Smooth muscle cell (in vitro differentiated cells): ENCODE measurements at regions not wholly inside any gene's neighbourhood (a gene's known extent, or its start where the extent isn't known, plus 50 kb on each side); places are given as distances from the start of the nearest gene placed in this dataset.

Source experiments
- DNase-seq: peaks from one replicate; lab custom pipeline; 2025; ENCODE audit not compliant: unreplicated experiment; lab: John Stamatoyannopoulos, UW
- H2AFZ ChIP-seq: fragments of 200-600 bp; sonication (generic); 2 replicates; pipeline ENCODE4 v1.6.0; 2016; ENCODE audit warnings: antibody characterized with exemption, low read depth, mild to moderate bottlenecking
- H3F3A ChIP-seq: fragments of 200-600 bp; sonication (generic); 2 replicates; pipeline ENCODE4 v1.6.0; 2017; ENCODE audit warnings: antibody characterized with exemption, low read depth
- H3K27ac ChIP-seq: fragments of 200-600 bp; sonication (generic); 2 replicates; pipeline ENCODE4 v1.5.1; 2016; ENCODE audit warnings: low read depth, mild to moderate bottlenecking
- H3K27me3 ChIP-seq: fragments of 200-600 bp; sonication (generic); 2 replicates; pipeline ENCODE4 v1.6.1; 2016; ENCODE audit warnings: low read depth, mild to moderate bottlenecking
- H3K36me3 ChIP-seq: fragments of 200-600 bp; sonication (generic); 2 replicates; pipeline ENCODE4 v1.5.1; 2016; ENCODE audit warnings: low read depth
- H3K4me1 ChIP-seq: fragments of 200-600 bp; sonication (generic); 2 replicates; pipeline ENCODE4 v1.5.1; 2016; ENCODE audit warnings: low read depth
- H3K4me2 ChIP-seq: fragments of 200-600 bp; sonication (generic); 2 replicates; pipeline ENCODE4 v1.6.0; 2016; ENCODE audit warnings: mild to moderate bottlenecking
- H3K4me3 ChIP-seq: fragments of 200-600 bp; sonication (generic); 2 replicates; pipeline ENCODE4 v1.5.1; 2016; ENCODE audit warnings: mild to moderate bottlenecking
- H3K79me2 ChIP-seq: fragments of 200-600 bp; sonication (generic); 2 replicates; pipeline ENCODE4 v1.6.0; 2016; ENCODE audit warnings: low read depth, mild to moderate bottlenecking
- H3K9ac ChIP-seq: fragments of 200-600 bp; sonication (generic); 2 replicates; pipeline ENCODE4 v1.6.0; 2016; ENCODE audit warnings: low read depth
- H3K9me3 ChIP-seq: fragments of 200-600 bp; sonication (generic); replicated peaks from 2 replicates; pipeline ENCODE4 v1.5.1; 2016; ENCODE audit warnings: low read depth
- H4K20me1 ChIP-seq: fragments of 200-600 bp; sonication (generic); 2 replicates; pipeline ENCODE4 v1.6.0; 2016; ENCODE audit warnings: low read depth
- CTCF ChIP-seq: fragments of 200-600 bp; sonication (generic); IDR thresholded peaks from 2 replicates; pipeline ENCODE4 v1.5.1; 2017; ENCODE audit warnings: borderline replicate concordance, mild to moderate bottlenecking, antibody characterized with exemption; ENCODE audit not compliant: insufficient read depth, poor library complexity, severe bottlenecking
- WGBS: methylation state at CpG from one replicate; pipeline ENCODE4 v1.1.7; 2016; ENCODE audit warnings: low lambda C conversion rate; 5-methylcytosine and 5-hydroxymethylcytosine counted together

- Histone ChIP-seq H3K27me3 (no peaks in the 10 kb centered on the region), H3K4me3 (no peak overlapping the region), H3K9ac (no peak overlapping the region), H3K27ac (no peak overlapping the region), H3K4me1 (no peaks in the 10 kb centered on the region), H3F3A (no peaks in the 10 kb centered on the region), H3K9me3 (no peaks in the 10 kb centered on the region), H2AFZ (no peak overlapping the region), H3K79me2 (no peaks in the 10 kb centered on the region), H4K20me1 (no peaks in the 10 kb centered on the region), H3K4me2 (no peak overlapping the region), H3K36me3 (no peaks in the 10 kb centered on the region)
- no peak for DNase-seq
- no peak for TF ChIP-seq CTCF
- WGBS, result 90% methylated on average over 3 of the region's 3 CpGs
Measured at GRCh38 chr5:74969726-74970125, 82.6 kb downstream of the GCNT4 start.

- H2AFZ ChIP-seq, result no peak overlapping the region
- no peak overlapping the region for H3K4me2 ChIP-seq
- H4K20me1 ChIP-seq, result no peaks in the 10 kb centered on the region
- no peaks in the 10 kb centered on the region for H3F3A ChIP-seq
- H3K27ac ChIP-seq, result no peak overlapping the region
- no peak overlapping the region for H3K4me3 ChIP-seq
- no peak overlapping the region for H3K9ac ChIP-seq
- H3K4me1 ChIP-seq, result no peaks in the 10 kb centered on the region
- H3K27me3 ChIP-seq, result no peaks in the 10 kb centered on the region
- H3K9me3 ChIP-seq, result no peaks in the 10 kb centered on the region
- WGBS, result 69% methylated on average over 6 of the region's 6 CpGs
- H3K36me3 ChIP-seq, result no peaks in the 10 kb centered on the region
- no peak for TF ChIP-seq CTCF
- no peak for DNase-seq
- no peaks in the 10 kb centered on the region for H3K79me2 ChIP-seq
Measured at GRCh38 chr5:74966141-74967026, 86.0 kb downstream of the GCNT4 start.

GRCh38 chr5:74963407-74963806 lies 89.0 kb downstream of the GCNT4 start:
- no peaks in the 10 kb centered on the region for H4K20me1 ChIP-seq
- H3K79me2 ChIP-seq, result no peaks in the 10 kb centered on the region
- H3K27ac ChIP-seq, result no peak overlapping the region
- no peak for DNase-seq
- H3F3A ChIP-seq, result no peaks in the 10 kb centered on the region
- no peaks in the 10 kb centered on the region for H3K4me1 ChIP-seq
- no peaks in the 10 kb centered on the region for H3K36me3 ChIP-seq
- H3K4me3 ChIP-seq, result no peak overlapping the region
- no peak overlapping the region for H2AFZ ChIP-seq
- H3K9me3 ChIP-seq, result no peaks in the 10 kb centered on the region
- 65% methylated on average over 3 of the region's 3 CpGs for WGBS
- no peak for TF ChIP-seq CTCF
- no peak overlapping the region for H3K4me2 ChIP-seq
- no peak overlapping the region for H3K9ac ChIP-seq
- H3K27me3 ChIP-seq, result no peaks in the 10 kb centered on the region

- no peaks in the 10 kb centered on the region for H3K36me3 ChIP-seq
- no peaks in the 10 kb centered on the region for H4K20me1 ChIP-seq
- peaks cover 7% of the 10 kb centered on the region for H3K4me1 ChIP-seq
- H3K27me3 ChIP-seq, result no peaks in the 10 kb centered on the region
- no peaks in the 10 kb centered on the region for H3K79me2 ChIP-seq
- DNase-seq, result no peak
- H3K9me3 ChIP-seq, result no peaks in the 10 kb centered on the region
- H2AFZ ChIP-seq, result no peak overlapping the region
- WGBS, result 90% methylated on average over 3 of the region's 3 CpGs
- no peak overlapping the region for H3K9ac ChIP-seq
- no peak overlapping the region for H3K4me2 ChIP-seq
- H3K4me3 ChIP-seq, result no peak overlapping the region
- H3K27ac ChIP-seq, result no peak overlapping the region
- no peak for TF ChIP-seq CTCF
- no peaks in the 10 kb centered on the region for H3F3A ChIP-seq
Measured at GRCh38 chr5:74957906-74958305, 91.7 kb upstream of the FAM169A start.
